Spleen (tissue), 11 donors: ENCODE measurements at regions not wholly inside any gene's neighbourhood (a gene's known extent, or its start where the extent isn't known, plus 50 kb on each side); places are given as distances from the start of the nearest gene placed in this dataset.

Experiments
- DNase-seq: peaks from one replicate; pipeline ENCODE4 v3.0.0-alpha.2; 2020
- H3K27ac ChIP-seq, 8 donors: fragments of 200-600 bp; sonication (generic) in 7 of 8; 1 replicate in 4 of 8; 2 replicates in 4 of 8; pipeline versions ENCODE4 v1.5.0 to v1.8.0; 2016 to 2021; ENCODE audit warnings: inconsistent platforms in 4 of 8, mild to moderate bottlenecking in 4 of 8, moderate library complexity in 1 of 8
- H3K27me3 ChIP-seq, 7 donors: fragments of 200-600 bp; sonication (generic) in 6 of 7; replicated peaks in 1 of 7; 1 replicate in 4 of 7; 2 replicates in 3 of 7; pipeline versions ENCODE4 v1.5.0 to v1.8.0; 2016 to 2021; ENCODE audit warnings: inconsistent platforms in 3 of 7, mild to moderate bottlenecking in 1 of 7
- H3K36me3 ChIP-seq, 6 donors: fragments of 200-600 bp; sonication (generic) in 5 of 6; 1 replicate in 4 of 6; 2 replicates in 2 of 6; pipeline versions ENCODE4 v1.5.0 to v1.8.0; 2016 to 2021; ENCODE audit warnings: inconsistent platforms in 2 of 6
- H3K4me1 ChIP-seq, 6 donors: fragments of 200-600 bp; sonication (generic) in 5 of 6; 1 replicate in 3 of 6; 2 replicates in 3 of 6; pipeline versions ENCODE4 v1.5.0 to v1.8.0; 2016 to 2021; ENCODE audit warnings: inconsistent platforms in 3 of 6
- H3K4me3 ChIP-seq, 8 donors: fragments of 200-600 bp; sonication (generic) in 7 of 8; 1 replicate in 4 of 8; 2 replicates in 4 of 8; pipeline versions ENCODE4 v1.5.0 to v1.8.0; 2016 to 2021; ENCODE audit warnings: inconsistent platforms in 4 of 8, mild to moderate bottlenecking in 4 of 8, moderate library complexity in 2 of 8
- H3K9me3 ChIP-seq, 8 donors: fragments of 200-600 bp; sonication (generic) in 7 of 8; 1 replicate in 4 of 8; 2 replicates in 4 of 8; pipeline versions ENCODE4 v1.5.0 to v1.8.0; 2016 to 2021; ENCODE audit warnings: inconsistent platforms in 4 of 8
- CTCF ChIP-seq, 11 experiments: fragments of 200-600 bp in 7 of 11; fragments of 450-650 bp in 4 of 11; sonication (generic) in 4 of 11; IDR thresholded peaks in 8 of 11; conservative IDR thresholded peaks in 3 of 11; 1 replicate in 7 of 11; 2 replicates in 4 of 11; pipeline versions ENCODE4 v1.4.0 to v1.8.0; 2016 to 2021; ENCODE audit warnings: antibody characterized with exemption in 11 of 11, inconsistent platforms in 4 of 11, mild to moderate bottlenecking in 1 of 11
- POLR2A ChIP-seq, 3 donors: fragments of 450-650 bp; IDR thresholded peaks; one replicate each; pipeline ENCODE4 v1.5.1; 2017; ENCODE audit warnings: antibody characterized with exemption in 3 of 3, mild to moderate bottlenecking in 1 of 3
- POLR2AphosphoS5 ChIP-seq, 3 donors: sonication (generic); formaldehyde crosslinking; IDR thresholded peaks; one replicate each; pipeline ENCODE4 v1.5.1; 2017; ENCODE audit warnings: antibody characterized with exemption in 3 of 3
- WGBS, 5 donors: extraction: QIAGEN DNeasy Blood & Tissue Kit in 3 of 5; methylation state at CpG; one replicate each; pipeline versions ENCODE4 v1.1.5 to v1.1.7; 2013 to 2018; 5-methylcytosine and 5-hydroxymethylcytosine counted together
- intact Hi-C: fragments of 100-400 bp; cut with DNase I; formaldehyde crosslinking; loops from one replicate; pipeline ENCODE4 v1.15.0; 2023; ENCODE audit warnings: low total_unique reads
- donor health status: healthy with polysubstance abuse.
- donor health status: DM: no; HTN: no; CAD: no; lungs with moderate emphysema.
- donor health status: DM: no; HTN: no; CAD: no.
- donor health status: Bipolar disorder and iron deficiency.
- donor health status: healthy.
- donor health status: DM: no; HTN: no; CAD: no.
- donor health status: DM: yes; HTN: yes; CAD: no.

GRCh38 chr18:28984731-28985130 lies 807.8 kb upstream of the CDH2 start:
- Histone ChIP-seq H3K27me3 (no peaks in the 10 kb centered on the region), H3K27ac (no peak overlapping the region), H3K4me3 (no peak overlapping the region), H3K9me3 (peaks cover 0 to 10% (median 0%) of the 10 kb centered on the region in 8 donors), H3K4me1 (no peaks in the 10 kb centered on the region), H3K36me3 (no peaks in the 10 kb centered on the region)
- whole genome bisulfite sequencing, 5 donors, result 38 to 62% (median 50%) methylated on average over 1 of the region's 1 CpG
- intact Hi-C loops, result no loop called here
- no peak for TF ChIP-seq POLR2A (IDR thresholded peaks at IDR 0.05)
- no peak for TF ChIP-seq POLR2AphosphoS5 (IDR thresholded peaks at IDR 0.05)
- TF ChIP-seq CTCF (IDR thresholded peaks at IDR 0.05 in 8 of 11, conservative IDR thresholded peaks at IDR 0.05 in 3 of 11), result no peak
- no peak for DNase-seq

GRCh38 chr18:28974504-28974903 lies 797.6 kb upstream of the CDH2 start:
- Histone ChIP-seq H3K36me3 (no peaks in the 10 kb centered on the region), H3K27ac (no peak overlapping the region), H3K4me1 (no peaks in the 10 kb centered on the region), H3K27me3 (no peaks in the 10 kb centered on the region), H3K9me3 (peaks cover 0 to 7% (median 0%) of the 10 kb centered on the region in 8 donors), H3K4me3 (no peak overlapping the region)
- 79 to 90% (median 87%) methylated on average over 1 of the region's 1 CpG for WGBS, 5 donors
- TF ChIP-seq POLR2AphosphoS5 (IDR thresholded peaks at IDR 0.05), result no peak
- no peak for TF ChIP-seq POLR2A (IDR thresholded peaks at IDR 0.05)
- no peak for TF ChIP-seq CTCF (IDR thresholded peaks at IDR 0.05 in 8 of 11, conservative IDR thresholded peaks at IDR 0.05 in 3 of 11)
- intact Hi-C loops, result no loop called here
- DNase-seq, result no peak

- no peak overlapping the region for H3K4me3 ChIP-seq
- no peak overlapping the region for H3K27ac ChIP-seq
- H3K4me1 ChIP-seq, result no peaks in the 10 kb centered on the region
- no peak for TF ChIP-seq CTCF (IDR thresholded peaks at IDR 0.05 in 8 of 11, conservative IDR thresholded peaks at IDR 0.05 in 3 of 11)
- intact Hi-C loops, result no loop called here
- no peak for DNase-seq
- 74 to 97% (median 81%) methylated on average over 1 of the region's 1 CpG for WGBS, 5 donors
- no peaks in the 10 kb centered on the region for H3K27me3 ChIP-seq
- no peaks in the 10 kb centered on the region for H3K36me3 ChIP-seq
- peaks cover 0 to 7% (median 0%) of the 10 kb centered on the region in 8 donors for H3K9me3 ChIP-seq
Observed at GRCh38 chr18:28973324-28973723, 796.4 kb upstream of the CDH2 start.

DNA sequence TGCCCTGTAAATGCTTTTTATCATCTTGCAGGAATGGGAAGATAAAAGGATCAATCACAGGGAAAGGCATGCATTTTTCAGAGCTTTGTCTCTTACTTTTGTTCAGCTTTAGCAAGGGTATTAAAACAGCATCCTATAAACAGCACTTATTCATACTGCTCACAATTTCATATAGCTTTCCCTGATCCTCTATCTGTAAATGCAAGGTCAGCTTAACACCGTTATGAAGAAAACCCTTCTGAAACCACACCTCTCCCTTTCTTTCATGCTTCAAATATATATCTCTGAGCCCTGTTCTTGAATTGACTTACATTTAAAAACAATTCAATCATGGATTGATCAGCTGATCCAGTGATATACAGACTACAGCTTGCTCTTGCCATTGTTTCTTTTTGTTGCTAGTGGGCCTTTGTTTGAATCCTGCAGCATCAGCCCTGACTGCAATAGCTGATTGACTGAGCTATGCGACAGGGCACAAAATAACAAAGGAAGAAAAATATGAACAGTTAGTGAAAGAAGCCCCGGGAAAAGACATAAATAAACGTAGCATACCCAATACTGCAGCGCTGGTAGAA lies 795.5 kb upstream of the CDH2 start:
- no peak overlapping the region for H3K27ac ChIP-seq
- no peak overlapping the region for H3K4me3 ChIP-seq
- no peaks in the 10 kb centered on the region for H3K36me3 ChIP-seq
- no peaks in the 10 kb centered on the region for H3K4me1 ChIP-seq
- TF ChIP-seq CTCF (IDR thresholded peaks at IDR 0.05 in 8 of 11, conservative IDR thresholded peaks at IDR 0.05 in 3 of 11), result no peak
- no peak for DNase-seq
- peaks cover 0 to 7% (median 0%) of the 10 kb centered on the region in 8 donors for H3K9me3 ChIP-seq
- intact Hi-C loops, result no loop called here
- WGBS, 5 donors, result 82 to 90% (median 88%) methylated on average over 5 of the region's 5 CpGs
- H3K27me3 ChIP-seq, result no peaks in the 10 kb centered on the region
